ENCODE measurements at regions not wholly inside any gene's neighbourhood (a gene's known extent, or its start where the extent isn't known, plus 50 kb on each side); places are given as distances from the start of the nearest gene placed in this dataset.

DNA sequence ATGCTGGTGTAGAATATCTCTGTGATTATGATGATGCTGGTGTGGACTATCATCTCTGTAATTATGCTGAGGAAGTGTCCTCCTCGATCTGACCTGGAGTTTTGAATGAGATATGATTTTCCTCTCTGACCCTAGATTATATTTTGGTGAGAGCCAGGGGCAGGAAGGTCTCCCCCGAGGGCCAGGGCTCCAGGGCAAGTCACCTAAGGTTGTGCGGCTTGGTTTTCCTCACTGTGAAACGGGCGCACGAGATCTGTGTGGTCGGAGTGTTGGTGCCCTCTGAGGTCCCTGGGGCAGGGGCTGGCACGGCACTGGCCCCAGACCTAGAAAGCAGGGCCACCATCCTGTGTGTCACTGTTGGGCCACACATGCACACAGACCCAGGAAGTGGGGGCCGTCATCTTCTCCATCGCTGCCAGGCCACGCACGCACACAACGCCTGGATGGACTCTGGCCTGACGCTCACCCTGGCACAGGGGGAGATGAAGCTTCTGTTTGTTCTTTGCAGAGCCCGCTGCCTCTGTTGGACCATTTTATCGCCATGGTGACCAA is 67.7 kb upstream of the ZNF469 start:
- TF ChIP-seq POLR2A (IDR thresholded peaks at IDR 0.05; ENCODE audit: low read depth, low read length) (no peak), POLR2AphosphoS5 (IDR thresholded peaks at IDR 0.05; ENCODE audit: low read depth, low read length) (no peak), TAF1 (IDR thresholded peaks at IDR 0.05; ENCODE audit: low read depth, low read length) (no peak), POU2F2 (IDR thresholded peaks at IDR 0.05; ENCODE audit: low read depth, low read length) (no peak), PAX5 (IDR thresholded peaks at IDR 0.05; ENCODE audit: insufficient read depth, low read length, severe bottlenecking) (no peak)
